ENCODE measurements at regions not wholly inside any gene's neighbourhood (a gene's known extent, or its start where the extent isn't known, plus 50 kb on each side); places are given as distances from the start of the nearest gene placed in this dataset.

- no peaks in the 10 kb centered on the region for H3K27me3 ChIP-seq (ENCODE audit: control insufficient read depth, insufficient read depth, low read length)
- peaks cover 5% of the 10 kb centered on the region for H3K4me1 ChIP-seq (ENCODE audit: control insufficient read depth, insufficient read depth, low read length)
- no peaks in the 10 kb centered on the region for H3K36me3 ChIP-seq (ENCODE audit: insufficient read depth, low read length)
- H3K9me3 ChIP-seq (replicated peaks; ENCODE audit: low read length): no peaks in the 10 kb centered on the region
- no peak overlapping the region for H3K4me2 ChIP-seq (ENCODE audit: low read length)
- no peak overlapping the region for H3K9ac ChIP-seq (ENCODE audit: low read depth, low read length)
- no peak overlapping the region for H3K4me3 ChIP-seq (ENCODE audit: low read length)
Observed at GRCh38 chr7:17618652-17618974, 320.2 kb downstream of the AHR start.

- Histone ChIP-seq H3K9me3 (replicated peaks; ENCODE audit: low read length) (no peaks in the 10 kb centered on the region), H3K4me1 (ENCODE audit: control insufficient read depth, insufficient read depth, low read length) (peaks cover 12% of the 10 kb centered on the region), H3K36me3 (ENCODE audit: insufficient read depth, low read length) (no peaks in the 10 kb centered on the region), H3K4me2 (ENCODE audit: low read length) (no peak overlapping the region), H3K4me3 (ENCODE audit: low read length) (no peak overlapping the region), H3K9ac (ENCODE audit: low read depth, low read length) (no peak overlapping the region), H3K27me3 (ENCODE audit: control insufficient read depth, insufficient read depth, low read length) (no peaks in the 10 kb centered on the region)
Observed at GRCh38 chr7:17619196-17619818, 320.9 kb downstream of the AHR start.

DNA sequence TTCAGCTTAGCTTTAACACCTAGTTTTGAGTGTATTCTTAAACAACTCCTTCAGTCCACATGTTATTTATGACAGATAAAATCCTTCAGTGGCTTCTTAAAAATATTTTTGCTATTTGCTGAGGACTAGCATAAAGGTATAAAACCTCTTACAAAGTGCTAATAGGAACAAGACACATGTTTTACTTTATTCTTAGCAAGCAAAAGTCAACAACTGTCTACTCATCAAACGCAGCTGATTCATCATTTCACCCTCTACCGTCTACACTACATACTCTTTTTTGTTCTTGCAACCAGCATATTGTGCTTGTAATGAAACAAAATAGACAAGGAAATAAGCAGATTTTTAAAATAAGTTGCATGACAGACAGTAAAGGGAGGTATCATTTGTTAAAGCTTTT, 319.7 kb downstream of the SNX13 start:
- Histone ChIP-seq H3K36me3 (ENCODE audit: insufficient read depth, low read length) (no peaks in the 10 kb centered on the region), H3K4me2 (ENCODE audit: low read length) (no peak overlapping the region), H3K9me3 (replicated peaks; ENCODE audit: low read length) (no peaks in the 10 kb centered on the region), H3K27me3 (ENCODE audit: control insufficient read depth, insufficient read depth, low read length) (no peaks in the 10 kb centered on the region), H3K9ac (ENCODE audit: low read depth, low read length) (no peak overlapping the region), H3K4me1 (ENCODE audit: control insufficient read depth, insufficient read depth, low read length) (peaks cover 22% of the 10 kb centered on the region), H3K4me3 (ENCODE audit: low read length) (no peak overlapping the region)

- Histone ChIP-seq H3K9me3 (replicated peaks; ENCODE audit: low read length) (no peaks in the 10 kb centered on the region), H3K36me3 (ENCODE audit: insufficient read depth, low read length) (no peaks in the 10 kb centered on the region), H3K4me2 (ENCODE audit: low read length) (no peak overlapping the region), H3K9ac (ENCODE audit: low read depth, low read length) (no peak overlapping the region), H3K4me1 (ENCODE audit: control insufficient read depth, insufficient read depth, low read length) (peaks cover 29% of the 10 kb centered on the region), H3K4me3 (ENCODE audit: low read length) (no peak overlapping the region), H3K27me3 (ENCODE audit: control insufficient read depth, insufficient read depth, low read length) (no peaks in the 10 kb centered on the region)
Observed at GRCh38 chr7:17622451-17622850, 317.8 kb downstream of the SNX13 start.

DNA sequence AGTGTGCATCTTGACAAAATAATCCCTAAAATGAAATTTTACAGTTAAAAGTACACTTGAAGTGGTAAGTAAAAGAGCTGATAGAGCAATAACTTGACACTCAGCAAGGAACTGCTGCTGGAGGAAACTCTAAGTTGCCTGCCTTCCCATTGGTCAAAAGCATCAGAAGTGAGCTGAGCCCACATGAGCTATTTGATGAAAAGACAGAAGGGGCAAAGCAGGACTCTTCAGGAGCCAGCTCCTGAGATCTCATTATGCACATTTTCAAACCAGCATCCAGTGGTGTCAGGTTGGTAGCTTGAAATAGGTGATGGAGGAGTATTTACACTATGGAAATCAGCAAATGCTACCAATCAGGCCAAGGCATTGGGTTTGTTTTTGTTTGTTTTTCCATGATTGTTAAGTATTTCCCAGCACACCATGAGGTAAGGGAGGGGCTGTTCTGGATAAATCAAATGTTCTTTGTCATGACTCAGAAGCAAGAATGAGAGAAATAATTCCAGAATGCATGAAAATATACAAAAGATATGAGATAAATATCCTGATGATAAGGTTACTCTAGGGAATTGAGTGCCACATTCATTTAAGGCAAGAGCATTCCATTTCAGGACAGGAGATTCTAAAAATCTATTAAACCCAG, 316.6 kb downstream of the SNX13 start:
- Histone ChIP-seq H3K36me3 (ENCODE audit: insufficient read depth, low read length) (no peaks in the 10 kb centered on the region), H3K4me3 (ENCODE audit: low read length) (no peak overlapping the region), H3K4me1 (ENCODE audit: control insufficient read depth, insufficient read depth, low read length) (peaks cover 29% of the 10 kb centered on the region), H3K27me3 (ENCODE audit: control insufficient read depth, insufficient read depth, low read length) (no peaks in the 10 kb centered on the region), H3K9ac (ENCODE audit: low read depth, low read length) (no peak overlapping the region), H3K4me2 (ENCODE audit: low read length) (no peak overlapping the region), H3K9me3 (replicated peaks; ENCODE audit: low read length) (no peaks in the 10 kb centered on the region)

- no peak overlapping the region for H3K4me3 ChIP-seq (ENCODE audit: low read length)
- no peaks in the 10 kb centered on the region for H3K36me3 ChIP-seq (ENCODE audit: insufficient read depth, low read length)
- H3K4me2 ChIP-seq (ENCODE audit: low read length): no peak overlapping the region
- H3K9me3 ChIP-seq (replicated peaks; ENCODE audit: low read length): no peaks in the 10 kb centered on the region
- H3K27me3 ChIP-seq (ENCODE audit: control insufficient read depth, insufficient read depth, low read length): no peaks in the 10 kb centered on the region
- peak overlapping the region; percentile 6 for H3K9ac ChIP-seq (ENCODE audit: low read depth, low read length)
- H3K4me1 ChIP-seq (ENCODE audit: control insufficient read depth, insufficient read depth, low read length): peaks cover 29% of the 10 kb centered on the region
Observed at GRCh38 chr7:17624379-17624778, 315.9 kb downstream of the SNX13 start.

- H3K27me3 ChIP-seq (ENCODE audit: control insufficient read depth, insufficient read depth, low read length): no peaks in the 10 kb centered on the region
Observed at GRCh38 chr7:17625043-17625442, 315.3 kb downstream of the SNX13 start.

DNA sequence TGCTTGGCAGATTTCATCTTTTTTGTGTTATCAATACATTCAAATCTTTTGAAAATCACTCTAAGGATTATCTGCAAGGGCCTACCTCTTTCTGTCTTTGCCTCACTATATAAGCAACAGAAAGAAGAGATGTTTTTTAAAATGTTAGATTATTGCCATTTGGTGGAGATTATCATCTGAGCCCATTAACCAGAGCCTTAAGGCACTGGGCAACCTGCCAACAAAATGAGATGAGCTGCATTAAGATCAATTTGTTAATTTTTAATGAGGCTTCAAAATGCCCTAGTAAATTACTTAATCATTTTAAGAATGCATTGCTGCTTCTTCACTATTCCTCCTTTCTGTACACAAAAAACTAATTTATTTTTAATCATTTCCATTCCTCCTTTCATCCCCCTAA, 314.1 kb downstream of the SNX13 start:
- Histone ChIP-seq H3K4me1 (ENCODE audit: control insufficient read depth, insufficient read depth, low read length) (peaks cover 29% of the 10 kb centered on the region), H3K36me3 (ENCODE audit: insufficient read depth, low read length) (no peaks in the 10 kb centered on the region), H3K27me3 (ENCODE audit: control insufficient read depth, insufficient read depth, low read length) (no peaks in the 10 kb centered on the region), H3K9me3 (replicated peaks; ENCODE audit: low read length) (no peaks in the 10 kb centered on the region), H3K9ac (ENCODE audit: low read depth, low read length) (no peak overlapping the region), H3K4me3 (ENCODE audit: low read length) (no peak overlapping the region), H3K4me2 (ENCODE audit: low read length) (no peak overlapping the region)

More at GRCh38 chr7:17625043-17625442, 315.3 kb downstream of the SNX13 start:
- Histone ChIP-seq H3K9me3 (replicated peaks; ENCODE audit: low read length) (no peaks in the 10 kb centered on the region), H3K4me3 (ENCODE audit: low read length) (no peak overlapping the region), H3K4me2 (ENCODE audit: low read length) (peak overlapping the region; percentile 67), H3K9ac (ENCODE audit: low read depth, low read length) (peak overlapping the region; percentile 30), H3K4me1 (ENCODE audit: control insufficient read depth, insufficient read depth, low read length) (peaks cover 29% of the 10 kb centered on the region), H3K36me3 (ENCODE audit: insufficient read depth, low read length) (no peaks in the 10 kb centered on the region)

DNA sequence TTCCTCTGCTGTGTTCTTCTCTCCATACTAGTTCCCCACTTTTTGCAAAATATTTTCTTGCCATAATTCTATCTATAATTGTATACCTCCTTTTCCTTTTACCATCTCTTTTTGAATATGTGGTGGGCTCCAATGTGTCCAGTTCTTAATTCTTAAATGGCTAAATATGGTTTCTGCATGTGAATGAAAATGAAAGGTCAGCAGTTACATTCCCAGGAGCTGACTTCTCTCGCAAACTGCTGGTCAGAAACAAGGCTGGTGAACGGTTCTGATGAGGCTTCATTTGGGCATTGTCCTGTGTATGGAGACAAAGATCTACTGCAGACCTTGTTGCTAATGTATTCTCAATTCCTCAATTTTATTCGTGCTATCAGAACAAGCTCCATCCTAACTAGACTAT, 309.2 kb downstream of the SNX13 start:
- no peaks in the 10 kb centered on the region for H3K36me3 ChIP-seq (ENCODE audit: insufficient read depth, low read length)
- H3K9ac ChIP-seq (ENCODE audit: low read depth, low read length): no peak overlapping the region
- H3K27me3 ChIP-seq (ENCODE audit: control insufficient read depth, insufficient read depth, low read length): no peaks in the 10 kb centered on the region
- H3K9me3 ChIP-seq (replicated peaks; ENCODE audit: low read length): no peaks in the 10 kb centered on the region
- peaks cover 10% of the 10 kb centered on the region for H3K4me1 ChIP-seq (ENCODE audit: control insufficient read depth, insufficient read depth, low read length)
- no peak overlapping the region for H3K4me2 ChIP-seq (ENCODE audit: low read length)
- H3K4me3 ChIP-seq (ENCODE audit: low read length): no peak overlapping the region

DNA sequence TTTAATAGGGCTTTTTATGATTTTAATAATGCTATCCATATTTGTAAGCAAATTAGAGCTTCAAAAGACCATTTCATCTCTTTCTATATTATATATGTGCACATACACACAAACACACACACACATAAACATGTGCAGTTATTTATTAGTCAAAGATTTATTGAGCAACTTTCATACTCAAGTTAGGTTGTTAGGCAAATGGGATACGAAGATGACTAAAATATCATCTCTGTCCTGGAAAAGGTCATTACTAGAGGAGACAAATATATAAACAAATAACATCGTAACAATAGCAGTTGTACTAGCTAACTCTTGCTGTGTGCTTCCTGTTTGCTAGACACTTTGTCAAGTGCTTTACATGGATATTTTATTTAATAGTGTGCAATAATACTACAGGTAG, 307.9 kb downstream of the SNX13 start:
- H3K27me3 ChIP-seq (ENCODE audit: control insufficient read depth, insufficient read depth, low read length): no peaks in the 10 kb centered on the region
- no peak overlapping the region for H3K4me2 ChIP-seq (ENCODE audit: low read length)
- peaks cover 8% of the 10 kb centered on the region for H3K4me1 ChIP-seq (ENCODE audit: control insufficient read depth, insufficient read depth, low read length)
- H3K9me3 ChIP-seq (replicated peaks; ENCODE audit: low read length): no peaks in the 10 kb centered on the region
- no peaks in the 10 kb centered on the region for H3K36me3 ChIP-seq (ENCODE audit: insufficient read depth, low read length)
- no peak overlapping the region for H3K9ac ChIP-seq (ENCODE audit: low read depth, low read length)
- H3K4me3 ChIP-seq (ENCODE audit: low read length): no peak overlapping the region

GRCh38 chr7:17633067-17633466, 307.2 kb downstream of the SNX13 start:
- no peaks in the 10 kb centered on the region for H3K27me3 ChIP-seq (ENCODE audit: control insufficient read depth, insufficient read depth, low read length)
- no peak overlapping the region for H3K4me3 ChIP-seq (ENCODE audit: low read length)
- H3K36me3 ChIP-seq (ENCODE audit: insufficient read depth, low read length): no peaks in the 10 kb centered on the region
- peaks cover 8% of the 10 kb centered on the region for H3K4me1 ChIP-seq (ENCODE audit: control insufficient read depth, insufficient read depth, low read length)
- H3K9ac ChIP-seq (ENCODE audit: low read depth, low read length): no peak overlapping the region
- no peak overlapping the region for H3K4me2 ChIP-seq (ENCODE audit: low read length)
- H3K9me3 ChIP-seq (replicated peaks; ENCODE audit: low read length): no peaks in the 10 kb centered on the region

GRCh38 chr7:17638727-17639126, 301.6 kb downstream of the SNX13 start:
- no peaks in the 10 kb centered on the region for H3K36me3 ChIP-seq (ENCODE audit: insufficient read depth, low read length)
- no peak overlapping the region for H3K9ac ChIP-seq (ENCODE audit: low read depth, low read length)

More at GRCh38 chr7:17638727-17639126, 301.6 kb downstream of the SNX13 start:
- Histone ChIP-seq H3K4me3 (ENCODE audit: low read length) (no peak overlapping the region), H3K4me2 (ENCODE audit: low read length) (no peak overlapping the region), H3K27me3 (ENCODE audit: control insufficient read depth, insufficient read depth, low read length) (no peaks in the 10 kb centered on the region), H3K9me3 (replicated peaks; ENCODE audit: low read length) (no peaks in the 10 kb centered on the region), H3K4me1 (ENCODE audit: control insufficient read depth, insufficient read depth, low read length) (no peaks in the 10 kb centered on the region)

Measured in skeletal muscle satellite cell (primary cell).